Vagina (tissue), 2 donors: ENCODE measurements at regions not wholly inside any gene's neighbourhood (a gene's known extent, or its start where the extent isn't known, plus 50 kb on each side); places are given as distances from the start of the nearest gene placed in this dataset.
"Not testable (repeated sequence)": the region's sequence is repeated elsewhere in the genome, so short reads cannot be mapped to it uniquely, and the experiment has no call there.

Source experiments
- CTCF ChIP-seq, 3 experiments: fragments of 450-650 bp in 2 of 3; fragments of 200-600 bp in 1 of 3; sonication (generic) in 1 of 3; IDR thresholded peaks; one replicate each; pipeline ENCODE4 v1.5.1; 2017 to 2019; ENCODE audit warnings: antibody characterized with exemption in 3 of 3, mild to moderate bottlenecking in 2 of 3, moderate library complexity in 2 of 3
- POLR2A ChIP-seq, 2 donors: fragments of 450-650 bp; IDR thresholded peaks; one replicate each; pipeline ENCODE4 v1.6.1; 2017; ENCODE audit warnings: antibody characterized with exemption in 2 of 2, mild to moderate bottlenecking in 2 of 2, moderate library complexity in 2 of 2
- POLR2AphosphoS5 ChIP-seq, 2 donors: sonication (generic); formaldehyde crosslinking; IDR thresholded peaks; one replicate each; pipeline ENCODE4 v1.9.0; 2017; ENCODE audit warnings: antibody characterized with exemption in 2 of 2, mild to moderate bottlenecking in 2 of 2, low read depth in 1 of 2; ENCODE audit not compliant: insufficient read depth in 1 of 2

GRCh38 chr15:32506787-32507186 lies 51.4 kb upstream of the GOLGA8O start:
- TF ChIP-seq CTCF (IDR thresholded peaks at IDR 0.05); POLR2A (IDR thresholded peaks at IDR 0.05); POLR2AphosphoS5 (IDR thresholded peaks at IDR 0.05; ENCODE audit: insufficient read depth in 1 of 2, low read depth in 1 of 2): not testable (repeated sequence)
